Cardiac fibroblast (primary cell): ENCODE measurements at regions not wholly inside any gene's neighbourhood (a gene's known extent, or its start where the extent isn't known, plus 50 kb on each side); places are given as distances from the start of the nearest gene placed in this dataset.

Source experiments
- DNase-seq, 2 donors: peaks; one replicate each; pipeline versions ENCODE4 v3.0.0 to v3.0.0-alpha.2; 2010; ENCODE audit warnings: low read depth in 2 of 2
- H3K4me3 ChIP-seq, 2 donors: replicated peaks in 1 of 2; 1 replicate in 1 of 2; 2 replicates in 1 of 2; pipeline ENCODE4 v1.5.1; 2011; ENCODE audit warnings: low read depth in 2 of 2, low read length in 2 of 2, mild to moderate bottlenecking in 2 of 2, moderate library complexity in 1 of 2
- TF ChIP-seq, protein P1 (sequence below): IDR thresholded peaks from one replicate; pipeline ENCODE4 v1.5.1; 2011; ENCODE audit warnings: low read depth, mild to moderate bottlenecking, low read length, inconsistent platforms

DNA sequence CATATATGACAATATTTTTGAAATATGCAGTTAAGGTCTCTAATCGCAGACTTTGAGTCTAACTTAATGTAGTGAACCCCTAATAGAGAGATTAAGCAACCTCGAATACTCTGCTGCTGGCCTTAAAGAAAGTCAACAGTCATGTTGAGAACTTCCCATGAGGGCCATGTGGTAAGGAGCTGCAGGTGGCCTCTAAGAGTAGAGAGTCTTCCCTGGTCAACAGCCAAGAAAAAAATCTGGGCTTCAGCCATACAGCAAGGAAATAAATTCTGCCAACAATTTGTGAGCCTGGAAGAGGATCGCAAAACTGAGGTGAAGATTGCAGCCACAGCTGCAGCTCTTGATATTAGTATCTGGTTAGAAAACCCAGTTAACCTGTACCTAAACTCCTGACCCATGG lies 935.2 kb upstream of the TYRP1 start:
- DNase-seq, result no peak
- TF ChIP-seq, protein P1, sequence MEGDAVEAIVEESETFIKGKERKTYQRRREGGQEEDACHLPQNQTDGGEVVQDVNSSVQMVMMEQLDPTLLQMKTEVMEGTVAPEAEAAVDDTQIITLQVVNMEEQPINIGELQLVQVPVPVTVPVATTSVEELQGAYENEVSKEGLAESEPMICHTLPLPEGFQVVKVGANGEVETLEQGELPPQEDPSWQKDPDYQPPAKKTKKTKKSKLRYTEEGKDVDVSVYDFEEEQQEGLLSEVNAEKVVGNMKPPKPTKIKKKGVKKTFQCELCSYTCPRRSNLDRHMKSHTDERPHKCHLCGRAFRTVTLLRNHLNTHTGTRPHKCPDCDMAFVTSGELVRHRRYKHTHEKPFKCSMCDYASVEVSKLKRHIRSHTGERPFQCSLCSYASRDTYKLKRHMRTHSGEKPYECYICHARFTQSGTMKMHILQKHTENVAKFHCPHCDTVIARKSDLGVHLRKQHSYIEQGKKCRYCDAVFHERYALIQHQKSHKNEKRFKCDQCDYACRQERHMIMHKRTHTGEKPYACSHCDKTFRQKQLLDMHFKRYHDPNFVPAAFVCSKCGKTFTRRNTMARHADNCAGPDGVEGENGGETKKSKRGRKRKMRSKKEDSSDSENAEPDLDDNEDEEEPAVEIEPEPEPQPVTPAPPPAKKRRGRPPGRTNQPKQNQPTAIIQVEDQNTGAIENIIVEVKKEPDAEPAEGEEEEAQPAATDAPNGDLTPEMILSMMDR, result no peak
- H3K4me3 ChIP-seq, result no peak overlapping the region

DNA sequence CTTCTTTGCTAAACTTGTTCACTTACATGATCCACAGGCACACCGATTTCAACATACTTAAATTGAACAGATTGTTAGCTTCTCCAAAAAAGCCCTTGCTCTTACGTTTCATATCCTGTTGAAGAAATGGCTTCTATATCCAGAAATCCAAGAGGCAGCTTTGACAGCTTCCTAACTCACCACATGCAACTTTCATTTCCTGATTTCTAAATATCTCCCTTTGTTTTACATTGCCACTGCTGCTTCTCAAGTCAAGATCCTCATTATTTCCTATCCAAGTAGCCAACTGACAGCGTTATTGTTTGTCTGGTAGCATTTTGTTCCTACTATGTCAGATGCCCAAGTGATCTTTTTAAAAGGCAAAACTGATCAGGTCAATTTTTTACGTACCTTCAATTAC lies 913.2 kb upstream of the TYRP1 start:
- no peak overlapping the region for H3K4me3 ChIP-seq
- TF ChIP-seq, protein P1, result no peak
- DNase-seq, result no peak

DNA sequence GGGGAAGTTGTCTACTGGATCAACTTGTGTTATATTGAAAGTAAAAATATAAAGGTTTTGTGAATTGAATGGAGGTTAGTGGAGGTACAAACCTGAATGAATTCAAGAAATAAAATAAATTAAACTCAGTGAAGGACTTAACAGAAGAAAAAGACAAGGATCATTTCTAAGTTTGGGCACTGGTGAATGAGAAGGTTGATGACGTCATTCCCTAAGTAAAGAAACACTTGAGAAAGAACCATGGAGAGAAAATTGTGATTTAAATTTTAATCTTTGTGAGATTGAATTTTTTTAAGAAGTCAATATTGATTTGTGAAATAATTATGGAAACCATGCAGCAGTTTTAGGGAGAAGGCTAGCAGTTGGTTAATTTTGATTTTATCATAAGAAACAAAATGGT lies 900.3 kb upstream of the TYRP1 start:
- no peak for DNase-seq
- H3K4me3 ChIP-seq, result no peak overlapping the region
- TF ChIP-seq, protein P1, result no peak

DNA sequence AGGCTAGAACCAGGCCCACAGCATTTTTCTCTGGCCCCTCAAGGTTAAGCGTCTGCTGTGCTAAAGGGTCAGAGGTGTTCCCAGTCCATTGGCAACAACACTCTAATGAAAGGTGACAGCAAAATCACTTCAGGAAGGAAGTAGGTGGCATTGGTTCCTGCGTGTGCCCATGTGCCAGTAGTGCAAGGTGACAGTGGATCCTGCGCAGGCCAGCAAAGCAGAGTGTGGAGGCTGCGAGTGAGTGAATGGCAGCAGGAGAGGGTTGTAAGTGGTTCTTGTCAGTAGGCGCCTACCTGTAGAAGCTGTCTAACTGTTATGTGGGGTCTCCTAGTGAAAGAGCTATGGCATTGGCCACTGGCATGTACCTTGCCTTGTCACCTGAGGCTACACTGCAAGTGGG lies 898.2 kb upstream of the TYRP1 start:
- no peak for DNase-seq
- H3K4me3 ChIP-seq, result no peak overlapping the region
- TF ChIP-seq, protein P1, result no peak

DNA sequence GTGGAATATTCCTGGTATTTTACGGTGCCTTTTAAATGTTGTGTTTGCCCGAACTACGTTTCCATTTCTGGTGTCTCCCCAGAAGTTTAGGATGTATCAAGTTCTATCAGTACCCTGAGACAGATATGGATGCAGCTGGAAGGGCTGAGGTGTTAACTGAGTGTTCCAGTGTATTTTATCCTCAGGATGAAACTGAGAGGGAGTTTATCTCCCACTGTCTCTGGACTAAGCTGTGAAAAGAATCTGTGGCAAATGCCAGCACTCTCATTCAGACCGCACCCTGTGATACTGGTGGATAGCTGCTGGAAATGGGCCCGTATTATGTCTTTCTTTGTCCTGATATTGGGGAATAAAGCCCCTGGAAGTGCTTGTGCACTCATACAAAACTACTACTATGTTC lies 887.2 kb upstream of the TYRP1 start:
- peak in 1 of 2 donors; percentile 3 for DNase-seq
- TF ChIP-seq, protein P1, result no peak
- no peak overlapping the region for H3K4me3 ChIP-seq

DNA sequence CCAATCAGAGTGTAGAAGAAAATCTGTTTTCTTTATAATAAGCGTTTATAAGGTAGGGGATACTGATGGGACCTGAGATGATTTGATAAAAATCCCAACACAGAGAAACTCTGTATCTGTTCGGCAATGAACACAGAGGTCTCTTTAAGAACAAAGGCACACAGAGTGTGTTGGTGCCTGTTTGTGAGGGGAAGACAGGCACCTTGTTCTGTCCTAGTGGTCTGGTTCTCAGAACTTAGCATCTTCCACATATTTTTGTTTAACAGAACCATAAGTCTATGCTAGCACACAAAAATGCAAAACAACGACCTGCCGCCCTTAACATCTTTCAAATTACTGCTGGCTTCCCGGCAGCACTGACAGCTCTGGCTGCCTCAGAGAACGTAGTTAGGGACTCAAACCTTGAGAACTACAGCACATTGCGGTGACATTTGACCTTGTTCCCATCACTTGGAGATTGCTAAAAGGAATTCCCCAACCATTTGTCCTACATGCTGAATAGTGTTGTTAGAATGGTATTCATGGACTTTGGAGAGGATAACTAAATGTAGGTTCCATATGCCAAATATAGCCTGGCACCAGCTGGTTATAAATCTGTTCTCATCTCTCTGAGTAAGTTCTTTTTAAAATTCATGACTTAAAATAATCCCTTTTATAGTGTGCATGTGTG lies 871.7 kb upstream of the TYRP1 start:
- TF ChIP-seq, protein P1, result no peak
- H3K4me3 ChIP-seq, result no peak overlapping the region
- DNase-seq, result no peak

DNA sequence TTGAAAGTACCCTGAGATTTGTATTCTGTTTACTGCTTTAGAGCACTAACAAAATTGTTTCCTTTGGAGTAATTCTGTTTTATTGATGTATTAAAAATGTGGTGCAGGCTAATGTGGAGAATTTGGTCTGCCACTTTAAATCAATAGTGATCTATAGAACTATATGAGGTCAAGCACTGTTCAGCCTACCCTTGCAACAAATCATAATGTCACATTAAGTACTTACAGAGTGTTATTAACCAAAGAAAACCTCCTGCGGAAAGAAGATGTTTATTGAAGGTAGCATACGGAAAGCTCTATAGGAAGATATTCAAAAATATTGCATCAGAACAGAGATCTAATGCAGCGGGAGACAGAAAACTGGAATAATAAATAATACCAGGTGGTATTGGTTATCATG lies 865.0 kb upstream of the TYRP1 start:
- H3K4me3 ChIP-seq, result no peak overlapping the region
- no peak for DNase-seq
- TF ChIP-seq, protein P1, result no peak
